Caco-2 (cell line): ENCODE measurements at regions not wholly inside any gene's neighbourhood (a gene's known extent, or its start where the extent isn't known, plus 50 kb on each side); places are given as distances from the start of the nearest gene placed in this dataset.
"Not testable (repeated sequence)": the region's sequence is repeated elsewhere in the genome, so short reads cannot be mapped to it uniquely, and the experiment has no call there.

ENCODE experiments used
- BruUV-seq: library from RNA; stranded (reverse); fragments of 400-500 nt; replicated peaks from 2 replicates; lab custom pipeline; 2021; lab: Mats Ljungman, UMichigan
- CTCF ChIA-PET: fragments of 300-600 bp; sonication (Branson Sonifier 250); formaldehyde crosslinking; loops from one replicate; lab custom pipeline; 2022; ENCODE audit warnings: antibody characterized with exemption; lab: Charles Lee
- POLR2A ChIA-PET: fragments of 300-600 bp; sonication (Branson Sonifier 250); formaldehyde crosslinking; loops from one replicate; lab custom pipeline; 2022; ENCODE audit warnings: antibody characterized with exemption; lab: Charles Lee
- DNase-seq, 2 experiments: peaks; one replicate each; pipeline versions ENCODE4 v3.0.0 to v3.0.0-alpha.2; 2020 to 2022
- H3K27me3 ChIP-seq: replicated peaks from 2 replicates; pipeline ENCODE4 v1.6.0; 2011; ENCODE audit warnings: low read length; ENCODE audit not compliant: control insufficient read depth, insufficient read depth
- H3K36me3 ChIP-seq: 2 replicates; pipeline ENCODE4 v1.5.1; 2011; ENCODE audit warnings: low read length; ENCODE audit not compliant: control insufficient read depth, insufficient read depth
- H3K4me1 ChIP-seq: fragments of 250-450 bp; sonication (Bioruptor Pico); 2 replicates; pipeline ENCODE4 v1.5.1; 2020; ENCODE audit warnings: mild to moderate bottlenecking
- H3K4me3 ChIP-seq: 2 replicates; pipeline ENCODE4 v1.5.1; 2011; ENCODE audit warnings: low read depth, mild to moderate bottlenecking, control low read depth, low read length
- H3K9me3 ChIP-seq: fragments of 250-450 bp; sonication (Bioruptor Pico); 2 replicates; pipeline ENCODE4 v1.5.1; 2020; ENCODE audit warnings: mild to moderate bottlenecking, moderate library complexity
- H3K27ac Mint-ChIP-seq: one replicate; pipeline ENCODE4 v1.8.0; 2022; ENCODE audit warnings: mixed read lengths; ENCODE audit not compliant: unreplicated experiment
- H3K27me3 Mint-ChIP-seq: one replicate; pipeline ENCODE4 v1.8.0; 2022; ENCODE audit warnings: mixed read lengths; ENCODE audit not compliant: insufficient read depth, unreplicated experiment
- H3K36me3 Mint-ChIP-seq: one replicate; pipeline ENCODE4 v1.8.0; 2022; ENCODE audit warnings: mild to moderate bottlenecking, mixed read lengths; ENCODE audit not compliant: insufficient read depth, unreplicated experiment
- H3K4me1 Mint-ChIP-seq: one replicate; pipeline ENCODE4 v1.8.0; 2022; ENCODE audit warnings: low read depth, mixed read lengths; ENCODE audit not compliant: unreplicated experiment
- H3K4me3 Mint-ChIP-seq: one replicate; pipeline ENCODE4 v1.8.0; 2022; ENCODE audit warnings: mild to moderate bottlenecking, moderate library complexity, mixed read lengths; ENCODE audit not compliant: unreplicated experiment
- H3K9me3 Mint-ChIP-seq: one replicate; pipeline ENCODE4 v1.8.0; 2022; ENCODE audit warnings: mixed read lengths; ENCODE audit not compliant: unreplicated experiment
- CTCF ChIP-seq, 2 experiments: fragments of 200-600 bp in 1 of 2; IDR thresholded peaks; 1 replicate in 1 of 2; 2 replicates in 1 of 2; pipeline versions ENCODE4 v1.5.1 to v1.8.0; 2011 to 2022; ENCODE audit warnings: antibody characterized with exemption in 1 of 2, control low read depth in 1 of 2, inconsistent platforms in 1 of 2, low read depth in 1 of 2, low read length in 1 of 2, mild to moderate bottlenecking in 1 of 2, moderate library complexity in 1 of 2; ENCODE audit not compliant: insufficient read depth in 1 of 2, severe bottlenecking in 1 of 2, unreplicated experiment in 1 of 2
- intact Hi-C: fragments of 100-400 bp; cut with micrococcal nuclease; formaldehyde crosslinking; loops from one replicate; pipeline ENCODE4 v1.10.0; 2022; ENCODE audit not compliant: unreplicated experiment

GRCh38 chrX:125605145-125605544 is 285.5 kb downstream of the TEX13C start:
- CTCF ChIA-PET, result no interaction called here

GRCh38 chrX:125614591-125615343 is 295.1 kb downstream of the TEX13C start:
- DNase-seq, intact Hi-C loops, H3K27ac Mint-ChIP-seq, H3K36me3 Mint-ChIP-seq, POLR2A ChIA-PET, H3K4me3 Mint-ChIP-seq, H3K36me3 ChIP-seq, H3K4me1 ChIP-seq, H3K27me3 ChIP-seq, BruUV-seq, H3K4me3 ChIP-seq, H3K9me3 ChIP-seq, H3K4me1 Mint-ChIP-seq, CTCF ChIA-PET, H3K27me3 Mint-ChIP-seq: not testable (repeated sequence)
- H3K9me3 Mint-ChIP-seq, result peaks cover 10% of the 10 kb centered on the region

More at GRCh38 chrX:125605145-125605544, 285.5 kb downstream of the TEX13C start:
- DNase-seq, result no peak
- H3K4me1 ChIP-seq, result no peaks in the 10 kb centered on the region
- Mint-ChIP-seq H3K27ac (no peak overlapping the region), H3K27me3 (no peaks in the 10 kb centered on the region), H3K4me1 (no peaks in the 10 kb centered on the region), H3K4me3 (no peak overlapping the region), H3K9me3 (no peaks in the 10 kb centered on the region), H3K36me3 (no peaks in the 10 kb centered on the region)
- no peak overlapping the region for H3K4me3 ChIP-seq
- no peaks in the 10 kb centered on the region for H3K9me3 ChIP-seq
- POLR2A ChIA-PET, result no interaction called here
- intact Hi-C loops, result no loop called here
- TF ChIP-seq CTCF (IDR thresholded peaks at IDR 0.05; ENCODE audit: insufficient read depth in 1 of 2, low read depth in 1 of 2, low read length in 1 of 2, severe bottlenecking in 1 of 2, unreplicated experiment in 1 of 2), result no peak
- no peaks in the 10 kb centered on the region for H3K36me3 ChIP-seq
- no peaks in the 10 kb centered on the region for H3K27me3 ChIP-seq
- BruUV-seq, result no TSS peak

- H3K27ac Mint-ChIP-seq, result no peak overlapping the region
- H3K4me1 Mint-ChIP-seq, result no peaks in the 10 kb centered on the region
- Histone ChIP-seq H3K9me3 (no peaks in the 10 kb centered on the region), H3K4me3 (no peak overlapping the region), H3K27me3 (no peaks in the 10 kb centered on the region), H3K4me1 (no peaks in the 10 kb centered on the region), H3K36me3 (no peaks in the 10 kb centered on the region)
- no peak for DNase-seq
- no peaks in the 10 kb centered on the region for H3K9me3 Mint-ChIP-seq
- ChIA-PET CTCF (no interaction called here), POLR2A (no interaction called here)
- H3K27me3 Mint-ChIP-seq, result no peaks in the 10 kb centered on the region
- no peak for TF ChIP-seq CTCF (IDR thresholded peaks at IDR 0.05; ENCODE audit: insufficient read depth in 1 of 2, low read depth in 1 of 2, low read length in 1 of 2, severe bottlenecking in 1 of 2, unreplicated experiment in 1 of 2)
- no peak overlapping the region for H3K4me3 Mint-ChIP-seq
- intact Hi-C loops, result no loop called here
- H3K36me3 Mint-ChIP-seq, result no peaks in the 10 kb centered on the region
- BruUV-seq, result no TSS peak
Observed at GRCh38 chrX:125620715-125621587, 301.3 kb downstream of the TEX13C start.
